Activated gamma-delta T cell (primary cell): ENCODE measurements at regions not wholly inside any gene's neighbourhood (a gene's known extent, or its start where the extent isn't known, plus 50 kb on each side); places are given as distances from the start of the nearest gene placed in this dataset.

ENCODE experiments used
- DNase-seq: peaks from one replicate; lab custom pipeline; 2025; lab: John Stamatoyannopoulos, UW

GRCh38 chr2:12110481-12110880 lies 364.0 kb downstream of the LPIN1 start:
- DNase-seq, result no peak

GRCh38 chr2:12113412-12113811 lies 367.0 kb downstream of the LPIN1 start:
- DNase-seq, result no peak

GRCh38 chr2:12114816-12115215 lies 368.4 kb downstream of the LPIN1 start:
- DNase-seq, result no peak

GRCh38 chr2:12116228-12116750 lies 369.9 kb downstream of the LPIN1 start:
- no peak for DNase-seq

- DNase-seq, result no peak
These were observed 373.4 kb downstream of the LPIN1 start for GRCh38 chr2:12119841-12120240.

GRCh38 chr2:12120281-12121150 lies 374.1 kb downstream of the LPIN1 start:
- no peak for DNase-seq

GRCh38 chr2:12124790-12125189 lies 378.4 kb downstream of the LPIN1 start:
- DNase-seq, result no peak

- DNase-seq, result no peak
These were observed 379.9 kb downstream of the LPIN1 start for GRCh38 chr2:12126318-12126717.

GRCh38 chr2:12127638-12128037 lies 381.2 kb downstream of the LPIN1 start:
- no peak for DNase-seq

- no peak for DNase-seq
These were observed 385.5 kb downstream of the LPIN1 start for GRCh38 chr2:12131975-12132374.

- no peak for DNase-seq
These were observed 395.3 kb downstream of the LPIN1 start for GRCh38 chr2:12141618-12142258.

- no peak for DNase-seq
These were observed 405.3 kb downstream of the LPIN1 start for GRCh38 chr2:12151716-12152115.

- DNase-seq, result no peak
These were observed 406.5 kb downstream of the LPIN1 start for GRCh38 chr2:12152888-12153287.

- no peak for DNase-seq
These were observed 409.0 kb downstream of the LPIN1 start for GRCh38 chr2:12155303-12156051.

- DNase-seq, result no peak
These were observed 409.9 kb downstream of the LPIN1 start for GRCh38 chr2:12156349-12156748.

GRCh38 chr2:12161085-12161484 lies 414.7 kb downstream of the LPIN1 start:
- no peak for DNase-seq

GRCh38 chr2:12162269-12163247 lies 416.1 kb downstream of the LPIN1 start:
- no peak for DNase-seq

GRCh38 chr2:12163866-12164265 lies 417.4 kb downstream of the LPIN1 start:
- DNase-seq, result no peak

GRCh38 chr2:12164689-12165088 lies 418.3 kb downstream of the LPIN1 start:
- no peak for DNase-seq

GRCh38 chr2:12167525-12168317 lies 421.3 kb downstream of the LPIN1 start:
- no peak for DNase-seq
